IMR-90 (cell line): ENCODE measurements at regions not wholly inside any gene's neighbourhood (a gene's known extent, or its start where the extent isn't known, plus 50 kb on each side); places are given as distances from the start of the nearest gene placed in this dataset.

Source experiments
- ATAC-seq: fragments of 200-7000 bp; cut with Tn5 transposase; 2 replicates; pipeline ENCODE4 v1.9.1; 2020; ENCODE audit warnings: low read depth, mild to moderate bottlenecking, moderate library complexity
- BruUV-seq: library from RNA; stranded (reverse); fragments of 400-500 nt; replicated peaks from 2 replicates; lab custom pipeline; 2021; lab: Mats Ljungman, UMichigan
- CTCF ChIA-PET: fragments of 300-600 bp; formaldehyde crosslinking; extraction: SDS; loops from one replicate; lab custom pipeline; 2021; ENCODE audit warnings: antibody characterized with exemption; lab: Yijun Ruan, JAX
- POLR2A ChIA-PET: fragments of 300-600 bp; sonication (Branson Sonifier 250); formaldehyde crosslinking; loops from one replicate; lab custom pipeline; 2022; ENCODE audit warnings: antibody characterized with exemption; ENCODE audit not compliant: unreplicated experiment; lab: Charles Lee
- DNase-seq: peaks from one replicate; pipeline ENCODE4 v3.0.0; 2013
- H2AFZ ChIP-seq: replicated peaks from 2 replicates; pipeline ENCODE3; 2013; ENCODE audit warnings: low read length, mild to moderate bottlenecking; ENCODE audit not compliant: poor library complexity
- H2AK5ac ChIP-seq: 2 replicates; pipeline ENCODE4 v1.6.1; 2013; ENCODE audit warnings: low read depth, low read length, inconsistent platforms
- H2AK9ac ChIP-seq: replicated peaks from 2 replicates; pipeline ENCODE3; 2013; ENCODE audit warnings: mild to moderate bottlenecking, low read depth, low read length, moderate library complexity; ENCODE audit not compliant: poor library complexity
- H2BK120ac ChIP-seq: 2 replicates; pipeline ENCODE4 v1.6.1; 2013; ENCODE audit warnings: low read depth, low read length, inconsistent platforms
- H2BK15ac ChIP-seq: 3 replicates; pipeline ENCODE4 v1.6.1; 2013; ENCODE audit warnings: low read depth, low read length, inconsistent platforms
- H2BK20ac ChIP-seq: 2 replicates; pipeline ENCODE4 v1.6.1; 2013; ENCODE audit warnings: low read depth, mild to moderate bottlenecking, inconsistent platforms, low read length, moderate library complexity
- H2BK5ac ChIP-seq: 2 replicates; pipeline ENCODE4 v1.6.1; 2013; ENCODE audit warnings: mild to moderate bottlenecking, low read depth, low read length, inconsistent platforms; ENCODE audit not compliant: poor library complexity, severe bottlenecking
- H3K14ac ChIP-seq: replicated peaks from 2 replicates; pipeline ENCODE4 v1.6.1; 2013; ENCODE audit warnings: low read depth, low read length, inconsistent platforms
- H3K18ac ChIP-seq: 2 replicates; pipeline ENCODE4 v1.6.1; 2013; ENCODE audit warnings: low read depth, low read length, control low read depth
- H3K23ac ChIP-seq: 2 replicates; pipeline ENCODE4 v1.6.1; 2013; ENCODE audit warnings: low read depth, low read length, inconsistent platforms
- H3K27ac ChIP-seq: 2 replicates; pipeline ENCODE4 v1.5.1; 2013; ENCODE audit warnings: mild to moderate bottlenecking, control low read depth, low read length; ENCODE audit not compliant: insufficient read depth
- H3K27me3 ChIP-seq: 2 replicates; pipeline ENCODE4 v1.6.1; 2013; ENCODE audit warnings: low read length; ENCODE audit not compliant: control insufficient read depth, insufficient read depth
- H3K36me3 ChIP-seq: 2 replicates; pipeline ENCODE4 v1.6.1; 2013; ENCODE audit warnings: low read length, mixed read lengths; ENCODE audit not compliant: control insufficient read depth, insufficient read depth
- H3K4ac ChIP-seq: 2 replicates; pipeline ENCODE4 v1.6.1; 2013; ENCODE audit warnings: low read depth, low read length, inconsistent platforms
- H3K4me1 ChIP-seq: 2 replicates; pipeline ENCODE4 v1.6.1; 2013; ENCODE audit warnings: low read length, mixed read lengths; ENCODE audit not compliant: control insufficient read depth, insufficient read depth
- H3K4me2 ChIP-seq: 2 replicates; pipeline ENCODE4 v1.6.1; 2013; ENCODE audit warnings: low read depth, mild to moderate bottlenecking, control low read depth, low read length, moderate library complexity
- H3K4me3 ChIP-seq: 2 replicates; pipeline ENCODE4 v1.5.1; 2013; ENCODE audit warnings: low read depth, mild to moderate bottlenecking, control low read depth, low read length, moderate library complexity; ENCODE audit not compliant: insufficient read depth
- H3K56ac ChIP-seq: 2 replicates; pipeline ENCODE4 v1.6.1; 2013; ENCODE audit warnings: low read length, inconsistent platforms; ENCODE audit not compliant: insufficient read depth; ENCODE audit errors: extremely low read depth
- H3K79me1 ChIP-seq, 2 experiments: 2 replicates each; pipeline ENCODE4 v1.6.1; 2013; ENCODE audit warnings: low read length in 2 of 2, inconsistent platforms in 1 of 2, low read depth in 1 of 2
- H3K9ac ChIP-seq: 2 replicates; pipeline ENCODE4 v1.6.1; 2013; ENCODE audit warnings: low read depth, low read length, control low read depth
- H3K9me1 ChIP-seq: 2 replicates; pipeline ENCODE4 v1.6.1; 2013; ENCODE audit warnings: low read length, inconsistent platforms; ENCODE audit not compliant: insufficient read depth
- H3K9me3 ChIP-seq: 2 replicates; pipeline ENCODE4 v1.6.1; 2013; ENCODE audit warnings: low read length; ENCODE audit not compliant: control insufficient read depth, insufficient read depth
- H4K20me1 ChIP-seq: 2 replicates; pipeline ENCODE4 v1.6.1; 2013; ENCODE audit warnings: low read length, inconsistent platforms; ENCODE audit not compliant: insufficient read depth
- H4K5ac ChIP-seq: 2 replicates; pipeline ENCODE4 v1.6.1; 2013; ENCODE audit warnings: mild to moderate bottlenecking, low read depth, low read length, control low read depth
- H4K8ac ChIP-seq, 2 experiments: 2 replicates each; pipeline ENCODE4 v1.6.1; 2013; ENCODE audit warnings: low read depth in 2 of 2, low read length in 2 of 2, control low read depth in 1 of 2, inconsistent platforms in 1 of 2
- H4K91ac ChIP-seq: 2 replicates; pipeline ENCODE4 v1.6.1; 2013; ENCODE audit warnings: low read depth, low read length, inconsistent platforms; ENCODE audit not compliant: insufficient read depth
- CEBPB ChIP-seq: IDR thresholded peaks from 2 replicates; pipeline ENCODE4 v1.6.1; 2012; ENCODE audit warnings: low read depth, low read length, improper control_type of control experiment
- POLR2A ChIP-seq: IDR thresholded peaks from 2 replicates; pipeline ENCODE4 v1.6.1; 2012; ENCODE audit warnings: mild to moderate bottlenecking, low read depth, low read length
- WGBS, 2 experiments: methylation state at CpG; one replicate each; pipeline versions ENCODE4 v1.1.5 to v1.1.7; 2013; ENCODE audit warnings: missing lambda C conversion rate in 2 of 2; ENCODE audit not compliant: insufficient read length in 1 of 2; ENCODE audit errors: extremely low coverage in 2 of 2; 5-methylcytosine and 5-hydroxymethylcytosine counted together
- dilution Hi-C: fragments of 300-500 bp; cut with HindIII; formaldehyde crosslinking; loops from one replicate; pipeline ENCODE4 v1.14.3; 2018; ENCODE audit warnings: low sequenced_read_pairs; ENCODE audit not compliant: unreplicated experiment
- in situ Hi-C: fragments of 300-500 bp; cut with MboI; formaldehyde crosslinking; loops from 3 replicates; pipeline ENCODE4 v1.14.3; 2019; ENCODE audit warnings: low sequenced_read_pairs, inconsistent platforms, mixed read lengths
- intact Hi-C: fragments of 100-400 bp; cut with micrococcal nuclease; formaldehyde crosslinking; loops from 2 replicates; pipeline ENCODE4 v1.10.0; 2022

DNA sequence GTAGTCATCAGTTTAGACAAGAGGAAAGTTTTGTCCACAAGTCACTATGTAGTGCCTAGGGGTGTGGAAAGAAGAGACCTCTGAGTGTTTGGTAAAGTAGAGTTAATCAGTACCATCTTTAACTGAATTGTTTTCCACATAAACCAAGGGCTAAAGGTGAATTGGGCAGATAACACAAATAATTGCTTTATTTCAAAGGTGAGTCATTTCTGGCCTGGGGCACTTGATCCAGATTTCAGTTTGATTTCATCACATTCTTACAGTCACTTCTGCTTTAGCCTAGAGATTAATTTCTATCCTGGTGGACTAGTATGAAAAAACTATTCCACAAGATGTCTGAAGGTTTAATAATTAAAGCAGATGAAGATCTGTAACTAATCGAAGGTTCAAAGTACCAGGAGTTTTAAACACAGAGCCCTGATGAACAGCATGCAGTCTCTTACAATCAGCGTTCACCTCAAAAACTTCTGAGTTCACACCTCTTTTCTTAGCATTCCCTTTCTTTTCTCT lies 74.5 kb upstream of the BOD1L1 start:
- Histone ChIP-seq H4K91ac (no peak overlapping the region), H3K18ac (peak overlapping the region; percentile 80; the same call in 1 of the 2 replicates), H3K27me3 (no peaks in the 10 kb centered on the region), H3K9me3 (no peaks in the 10 kb centered on the region), H4K20me1 (no peaks in the 10 kb centered on the region), H2AK9ac (no peak overlapping the region), H2BK5ac (peak overlapping the region; percentile 41), H2AK5ac (no peak overlapping the region), H2AFZ (no peak overlapping the region), H3K4me2 (no peak overlapping the region), H2BK20ac (peak overlapping the region; percentile 79; the same call in 1 of the 2 replicates), H3K36me3 (no peaks in the 10 kb centered on the region), H3K23ac (no peak overlapping the region), H3K4me3 (no peak overlapping the region), H3K14ac (peak overlapping the region; percentile 37; the same call in 1 of the 2 replicates), H2BK120ac (peak overlapping the region; percentile 50), H3K9ac (no peak overlapping the region), H4K8ac (peak overlapping the region in 1 of 2 experiments; percentile 31; a peak in 2 of 4 replicates), H3K56ac (no peak overlapping the region), H2BK15ac (no peak overlapping the region), H3K79me1 (no peaks in the 10 kb centered on the region), H3K9me1 (no peaks in the 10 kb centered on the region), H4K5ac (peak overlapping the region; percentile 59; the same call in 1 of the 2 replicates), H3K4ac (peak overlapping the region; percentile 53; the same call in 1 of the 2 replicates), H3K4me1 (peaks cover 4% of the 10 kb centered on the region), H3K27ac (no peak overlapping the region)
- intact Hi-C loops (loop anchor here (5.0 kb wide), 1 partner anchor 205 kb away; no protein-coding TSS in a partner anchor), in situ Hi-C loops (no loop called here), dilution Hi-C loops (no loop called here)
- ChIA-PET POLR2A (no interaction called here), CTCF (no interaction called here)
- 80% methylated on average over 1 of the region's 2 CpGs; no CpG with 5 or more reads in 1 of the 2 experiments for WGBS, 2 experiments
- BruUV-seq: no TSS peak
- no peak for TF ChIP-seq POLR2A
- TF ChIP-seq CEBPB: peak; percentile 69; the same call in 1 of the 2 replicates
- peak; percentile 24; the same call in 1 of the 2 replicates for ATAC-seq
- peak; percentile 62 for DNase-seq
